Activated CD8-positive, alpha-beta memory T cell treated with anti-CD3 and anti-CD28 coated beads, Interleukin-2, amount 50 U/mL, for 48 hours (primary cell): ENCODE measurements at regions not wholly inside any gene's neighbourhood (a gene's known extent, or its start where the extent isn't known, plus 50 kb on each side); places are given as distances from the start of the nearest gene placed in this dataset.
"Not testable (repeated sequence)": the region's sequence is repeated elsewhere in the genome, so short reads cannot be mapped to it uniquely, and the experiment has no call there.

Experiments
- DNase-seq: peaks from one replicate; pipeline ENCODE4 v3.0.0-alpha.2; 2020

- no peak for DNase-seq
Measured at GRCh38 chr1:187755536-187755935, 926.8 kb downstream of the PLA2G4A start.

DNA sequence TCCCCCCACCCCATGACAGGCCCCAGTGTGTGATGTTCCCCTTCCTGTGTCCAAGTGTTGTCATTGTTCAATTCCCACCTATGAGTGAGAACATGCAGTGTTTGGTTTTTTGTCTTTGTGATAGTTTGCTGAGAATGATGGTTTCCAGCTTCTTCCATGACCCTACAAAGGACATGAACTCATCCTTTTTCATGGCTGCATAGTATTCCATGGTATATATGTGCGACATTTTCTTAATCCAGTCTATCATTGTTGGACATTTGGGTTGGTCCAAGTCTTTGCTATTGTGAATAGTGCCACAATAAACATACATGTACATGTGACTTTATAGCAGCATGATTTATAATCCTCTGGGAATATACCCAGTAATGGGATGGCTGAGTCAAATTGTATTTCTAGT is 927.9 kb downstream of the PLA2G4A start:
- DNase-seq: not testable (repeated sequence)

DNA sequence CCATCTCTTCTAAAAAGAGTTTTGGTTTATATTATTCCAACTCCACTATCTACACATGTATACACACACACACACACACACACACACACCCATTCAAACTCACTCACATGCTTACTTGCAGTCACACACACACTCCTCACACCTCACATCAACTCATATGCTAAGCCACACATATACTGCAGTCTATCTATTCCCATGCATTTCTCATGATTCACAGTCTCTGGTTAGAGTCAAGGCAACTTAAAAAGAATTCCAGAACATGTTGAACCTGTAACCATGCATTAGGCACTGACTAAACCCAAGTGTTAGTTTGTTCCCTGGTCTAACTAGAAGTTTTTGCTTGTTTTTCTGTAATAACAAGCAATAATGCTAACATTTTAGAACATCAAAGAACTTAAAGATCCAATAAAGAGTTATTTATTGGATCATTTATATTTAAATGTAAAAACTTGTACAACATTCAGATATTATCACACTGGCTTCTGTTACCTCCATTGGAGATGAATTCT is 931.1 kb downstream of the PLA2G4A start:
- no peak for DNase-seq

- DNase-seq: no peak
Measured at GRCh38 chr1:187762118-187762517, 933.4 kb downstream of the PLA2G4A start.

GRCh38 chr1:187763465-187763864 is 934.7 kb downstream of the PLA2G4A start:
- no peak for DNase-seq

DNA sequence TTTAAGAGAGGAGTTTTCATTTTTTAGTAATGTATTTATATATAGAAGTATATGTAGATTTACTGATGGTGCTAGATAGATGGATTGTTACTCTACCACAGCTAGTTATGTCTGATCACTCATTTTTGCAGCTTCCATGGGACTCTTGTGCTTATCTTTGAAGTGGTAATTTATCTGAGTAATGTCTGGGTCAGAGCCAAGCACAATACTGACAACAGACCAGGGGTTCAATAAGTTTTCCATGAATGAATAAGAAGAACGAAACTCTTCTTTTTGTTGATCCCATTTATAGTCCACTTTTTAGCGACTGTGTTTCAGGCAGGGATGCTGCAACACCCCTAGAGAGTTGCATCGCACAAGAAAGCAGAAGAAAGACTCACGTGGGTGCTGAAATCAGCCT is 935.2 kb downstream of the PLA2G4A start:
- no peak for DNase-seq

DNA sequence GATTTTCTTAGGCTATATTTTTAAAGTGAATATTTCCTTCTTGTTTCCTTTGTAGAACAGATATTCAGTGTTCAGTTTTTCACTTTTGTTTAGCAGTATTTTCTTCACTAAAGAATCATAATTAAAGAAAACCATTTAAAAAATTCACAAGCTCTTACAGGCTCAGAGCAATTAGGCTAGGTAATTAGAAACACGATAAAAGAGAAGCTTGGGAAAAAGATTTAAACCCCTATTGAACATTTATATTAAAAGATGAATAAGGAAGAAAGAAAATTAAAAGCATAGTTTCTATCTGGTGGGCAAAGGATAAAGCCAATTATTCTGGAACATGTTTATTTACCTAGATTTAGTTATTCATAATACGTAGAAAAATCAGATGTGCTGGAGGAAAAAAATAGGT is 942.6 kb downstream of the PLA2G4A start:
- no peak for DNase-seq

DNA sequence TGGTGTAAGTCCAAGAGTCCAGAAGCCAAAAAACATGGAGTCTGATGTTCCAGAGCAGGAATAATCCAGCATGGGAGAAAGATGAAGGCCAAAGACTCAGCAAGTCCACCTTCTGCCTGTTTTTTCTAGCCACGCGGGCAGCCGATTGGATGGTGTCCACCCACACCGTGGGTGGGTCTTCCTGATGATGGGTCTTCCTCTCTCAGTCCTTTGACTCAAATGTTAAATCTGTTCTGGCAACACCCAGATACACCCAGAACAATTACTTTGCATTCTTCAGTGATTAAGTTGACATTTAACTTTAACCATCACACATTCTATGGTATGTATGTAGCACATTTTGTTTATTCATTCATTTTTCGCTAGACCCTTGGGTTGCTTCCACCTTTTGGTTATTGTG is 944.4 kb downstream of the PLA2G4A start:
- no peak for DNase-seq

DNA sequence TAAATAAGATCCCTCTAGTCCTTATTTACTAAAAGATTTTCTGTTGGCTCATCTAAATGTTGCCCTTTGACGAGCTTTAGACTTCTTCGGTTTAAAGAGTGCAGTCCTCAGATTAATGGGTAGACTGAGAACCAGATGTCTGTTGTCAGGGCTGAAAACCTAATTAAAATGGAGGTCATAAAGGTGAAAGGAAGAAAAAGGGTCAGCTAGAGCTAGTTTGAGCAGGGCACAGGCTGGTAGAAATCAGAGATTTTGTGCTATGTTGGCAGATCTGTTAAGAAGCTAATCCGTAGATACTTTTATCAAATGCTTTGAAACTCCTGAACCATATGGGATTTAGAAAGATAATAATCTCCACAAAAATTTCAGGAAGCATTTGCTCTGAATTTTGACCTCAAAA is 959.0 kb downstream of the PLA2G4A start:
- DNase-seq: no peak

DNA sequence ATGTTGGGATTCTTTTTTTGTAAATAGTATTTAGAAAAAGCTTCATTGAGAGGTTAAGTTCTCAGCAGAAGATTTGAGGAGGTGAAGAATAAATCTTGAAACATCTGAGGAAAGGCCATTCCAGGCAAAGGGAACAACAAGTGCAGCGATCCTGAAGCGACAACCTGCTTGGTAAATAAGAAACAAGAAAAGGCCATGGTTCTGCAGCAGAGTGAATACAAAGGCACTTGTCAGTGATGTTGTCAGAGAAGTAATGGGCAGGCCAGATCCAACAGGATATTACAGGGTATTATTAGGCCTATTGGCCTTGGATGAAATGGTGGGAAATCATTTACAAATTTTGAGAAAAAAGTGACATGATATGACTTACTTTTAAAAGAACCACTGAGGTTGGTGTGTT is 960.0 kb downstream of the PLA2G4A start:
- no peak for DNase-seq

- DNase-seq: no peak
Measured at GRCh38 chr1:187790724-187791123, 962.0 kb downstream of the PLA2G4A start.

DNA sequence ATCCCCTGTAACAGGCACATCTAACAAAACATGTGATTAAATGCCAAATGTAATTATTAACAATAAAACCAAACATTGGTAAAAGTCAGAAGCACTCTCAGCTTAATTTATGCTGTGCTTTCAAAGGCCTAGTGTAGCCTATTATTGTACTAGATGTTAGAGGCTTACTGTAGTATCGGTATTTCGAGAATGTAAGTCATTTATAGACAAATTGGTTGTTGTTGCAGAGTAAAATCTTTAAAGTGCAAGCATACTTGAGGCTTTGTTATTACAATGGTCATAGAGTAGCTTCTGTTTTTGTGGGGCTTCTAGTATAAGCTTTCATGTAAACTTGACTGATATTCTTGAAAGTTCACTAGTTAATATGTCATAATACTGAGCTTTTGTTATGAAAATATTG is 965.8 kb downstream of the PLA2G4A start:
- no peak for DNase-seq

GRCh38 chr1:187809549-187809948 is 980.8 kb downstream of the PLA2G4A start:
- DNase-seq: no peak

DNA sequence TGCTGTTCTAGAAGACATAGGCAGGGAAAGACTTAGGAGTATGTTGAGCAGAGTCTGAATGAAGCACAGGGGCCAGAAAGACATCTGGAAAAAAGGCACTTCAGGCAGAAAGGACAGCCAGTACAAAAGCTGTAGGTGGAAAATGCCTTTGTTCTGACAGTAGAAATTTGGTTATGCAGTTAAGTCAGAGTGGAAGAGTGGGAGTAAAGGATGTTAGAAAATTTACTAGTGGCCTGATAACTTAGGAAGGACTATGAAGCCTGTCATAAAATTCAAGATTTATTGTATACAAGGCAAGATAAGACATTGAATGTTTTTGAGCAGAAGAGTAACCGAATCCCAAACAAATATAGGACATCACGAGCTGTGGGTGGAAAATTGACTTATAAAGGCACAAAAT is 987.9 kb downstream of the PLA2G4A start:
- DNase-seq: no peak

- no peak for DNase-seq
Measured at GRCh38 chr1:187817782-187818181, 989.0 kb downstream of the PLA2G4A start.

- no peak for DNase-seq
Measured at GRCh38 chr1:187819086-187819485, 990.3 kb downstream of the PLA2G4A start.

DNA sequence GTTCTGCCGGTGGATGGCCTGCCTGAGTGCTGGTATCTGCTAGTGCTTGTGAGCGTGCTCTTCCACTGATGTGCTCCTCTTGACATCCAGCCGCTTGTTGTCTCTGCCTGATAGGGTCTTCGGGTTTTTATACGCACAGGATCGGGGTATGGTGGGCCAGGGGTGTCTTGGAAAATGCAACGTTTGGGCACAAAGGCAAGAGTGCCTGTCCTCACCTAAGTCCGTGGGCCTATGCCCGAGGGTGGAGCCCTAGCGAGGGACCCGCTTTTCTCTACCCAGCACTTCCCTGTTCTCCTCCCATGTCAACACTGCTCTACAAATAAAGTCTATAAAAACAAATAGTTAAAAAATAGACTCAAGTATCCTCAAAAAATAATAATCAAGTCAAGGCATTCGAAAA is 1007.8 kb downstream of the PLA2G4A start:
- no peak for DNase-seq

- DNase-seq: no peak
Measured at GRCh38 chr1:187837787-187838186, 1009.0 kb downstream of the PLA2G4A start.

DNA sequence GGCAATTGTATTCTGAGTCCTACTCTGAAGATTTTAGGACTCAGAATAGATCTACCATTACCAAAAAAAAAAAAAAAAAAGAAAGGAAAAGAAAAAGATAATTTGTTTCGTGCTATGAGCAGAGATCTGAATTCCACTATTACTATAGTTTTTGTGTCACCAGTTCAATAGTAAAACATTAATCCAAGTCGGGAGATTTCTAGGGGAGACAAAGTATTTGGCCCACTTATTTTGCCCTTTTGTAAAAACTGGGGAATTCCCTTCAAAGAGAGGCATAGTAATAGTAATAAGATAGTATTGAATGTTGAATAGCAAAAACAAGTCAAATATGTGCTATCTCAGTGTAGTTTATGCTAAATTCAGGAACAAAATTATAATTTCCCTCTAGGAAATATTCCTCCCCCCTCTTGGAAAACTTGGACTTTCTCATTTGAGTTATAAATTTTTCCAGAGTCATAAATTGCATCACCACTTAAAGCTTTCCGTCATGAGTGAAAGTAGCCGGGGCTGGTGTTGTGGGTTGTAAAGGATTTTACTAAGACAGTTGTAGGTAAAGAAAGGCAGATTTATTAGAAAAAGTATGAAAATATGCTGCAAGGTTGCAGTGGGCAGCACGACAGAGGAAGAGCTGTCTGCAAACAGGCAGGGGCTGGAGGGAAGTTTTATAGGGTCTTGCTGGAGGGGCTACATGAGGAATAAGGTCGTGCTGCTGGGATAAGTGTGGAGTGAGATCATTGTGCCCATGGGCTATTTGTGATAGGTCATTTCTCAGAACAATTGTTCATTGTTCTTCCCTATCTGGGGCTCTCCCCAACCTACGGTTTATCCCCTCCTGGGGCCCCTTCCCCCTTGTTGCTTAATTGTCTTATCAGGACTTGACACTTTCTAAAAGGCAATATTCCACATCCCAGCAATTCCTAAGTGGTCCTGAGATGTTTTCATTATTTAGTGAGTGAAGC is 1009.9 kb downstream of the PLA2G4A start:
- DNase-seq: no peak

GRCh38 chr1:187839873-187840272 is 1011.1 kb downstream of the PLA2G4A start:
- DNase-seq: no peak

GRCh38 chr1:187840557-187840956 is 1011.8 kb downstream of the PLA2G4A start:
- DNase-seq: no peak

GRCh38 chr1:187842406-187843165 is 1013.8 kb downstream of the PLA2G4A start:
- DNase-seq: no peak

- DNase-seq: no peak
Measured at GRCh38 chr1:187844313-187844712, 1015.6 kb downstream of the PLA2G4A start.

DNA sequence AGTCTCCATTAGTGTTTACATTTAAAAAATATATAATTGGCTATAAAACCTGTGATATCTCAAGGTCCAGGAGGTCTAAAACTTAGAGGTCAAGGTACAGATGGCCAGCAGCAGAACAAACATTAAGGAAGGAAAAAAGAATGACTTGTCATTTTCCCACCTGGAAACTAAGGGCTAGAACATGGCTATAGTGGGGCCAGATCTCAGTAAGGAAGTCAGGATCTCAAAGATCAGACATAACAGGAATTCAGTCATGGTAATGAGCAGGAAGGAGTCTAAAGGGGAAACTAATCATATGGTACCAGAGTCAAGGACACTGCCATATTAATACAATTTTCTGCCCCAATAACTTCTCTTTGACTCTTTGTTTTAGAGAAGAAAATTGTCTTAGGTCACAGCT is 1018.8 kb downstream of the PLA2G4A start:
- DNase-seq: no peak
